HG03175 (cell line): ENCODE measurements at regions not wholly inside any gene's neighbourhood (a gene's known extent, or its start where the extent isn't known, plus 50 kb on each side); places are given as distances from the start of the nearest gene placed in this dataset.

ENCODE experiments used
- ATAC-seq: cut with Tn5 transposase; IDR thresholded peaks from one replicate; pipeline ENCODE4 v1.9.1; 2021; ENCODE audit warnings: mild to moderate bottlenecking, moderate library complexity; ENCODE audit not compliant: unreplicated experiment

GRCh38 chrX:79645749-79646148, 278.6 kb upstream of the ITM2A start:
- ATAC-seq, result no peak

DNA sequence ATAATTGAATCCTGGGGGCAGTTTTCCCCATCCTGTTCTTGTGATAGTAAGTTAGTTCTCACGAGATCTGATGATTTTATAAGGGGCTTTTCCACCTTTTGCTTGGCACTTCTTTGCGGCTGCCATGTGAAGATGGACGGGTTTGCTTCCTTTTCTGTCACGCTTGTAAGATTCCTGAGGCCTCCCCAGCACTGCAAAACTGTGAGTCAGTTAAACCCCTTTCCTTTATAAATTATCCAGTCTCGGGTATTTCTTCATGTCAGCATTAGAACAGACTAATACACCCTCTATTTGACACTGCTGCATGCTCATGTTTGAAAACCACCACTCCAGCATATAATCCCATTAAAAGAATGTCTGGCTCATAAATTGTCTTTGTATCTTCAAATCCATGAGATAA, 264.4 kb upstream of the ITM2A start:
- no peak for ATAC-seq

DNA sequence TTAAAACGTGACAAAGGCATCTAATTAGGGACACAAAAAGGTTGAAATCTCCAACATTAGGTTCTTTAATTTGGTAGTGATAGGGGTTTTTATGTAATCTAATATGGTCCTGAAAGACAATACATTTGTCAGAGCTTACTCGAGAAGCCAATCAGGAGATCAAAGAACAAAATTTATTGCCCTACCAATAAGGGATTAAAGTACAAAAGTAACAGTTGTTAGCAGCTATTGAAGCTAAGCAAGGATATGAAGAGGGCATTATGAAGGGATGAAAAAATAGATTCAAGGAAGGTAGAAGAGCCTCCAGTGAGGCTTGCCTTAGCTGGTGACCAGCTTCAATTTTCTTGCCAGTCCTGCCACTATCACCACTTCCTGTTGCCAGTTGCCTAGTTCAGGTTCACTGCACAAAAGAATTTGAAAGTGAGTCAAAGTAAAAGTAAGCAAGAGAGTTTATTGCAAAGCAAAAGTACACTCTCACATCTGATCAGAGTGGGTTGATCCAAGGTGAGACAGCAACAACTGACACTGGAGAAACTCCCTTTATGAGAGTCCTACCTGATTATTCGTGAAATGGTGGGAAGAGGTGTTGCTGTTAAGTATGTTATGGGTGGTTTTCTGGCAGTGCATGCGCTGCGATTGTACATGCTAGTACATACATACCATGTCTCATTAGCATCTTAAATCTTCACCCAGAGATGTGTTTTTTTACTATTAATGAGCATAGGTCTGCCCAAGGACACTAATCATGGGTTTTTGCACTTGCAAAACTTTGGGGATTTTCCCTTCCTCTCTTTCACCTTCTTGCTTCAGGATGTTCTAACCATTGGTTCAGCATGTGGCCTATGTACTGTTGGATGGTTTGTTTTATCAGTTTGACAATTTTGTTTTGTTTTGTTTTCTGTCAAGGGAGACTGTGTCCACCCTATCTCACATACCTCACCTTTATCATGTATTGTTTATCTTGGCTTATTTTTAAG, 263.2 kb upstream of the ITM2A start:
- ATAC-seq, result peak; percentile 89

DNA sequence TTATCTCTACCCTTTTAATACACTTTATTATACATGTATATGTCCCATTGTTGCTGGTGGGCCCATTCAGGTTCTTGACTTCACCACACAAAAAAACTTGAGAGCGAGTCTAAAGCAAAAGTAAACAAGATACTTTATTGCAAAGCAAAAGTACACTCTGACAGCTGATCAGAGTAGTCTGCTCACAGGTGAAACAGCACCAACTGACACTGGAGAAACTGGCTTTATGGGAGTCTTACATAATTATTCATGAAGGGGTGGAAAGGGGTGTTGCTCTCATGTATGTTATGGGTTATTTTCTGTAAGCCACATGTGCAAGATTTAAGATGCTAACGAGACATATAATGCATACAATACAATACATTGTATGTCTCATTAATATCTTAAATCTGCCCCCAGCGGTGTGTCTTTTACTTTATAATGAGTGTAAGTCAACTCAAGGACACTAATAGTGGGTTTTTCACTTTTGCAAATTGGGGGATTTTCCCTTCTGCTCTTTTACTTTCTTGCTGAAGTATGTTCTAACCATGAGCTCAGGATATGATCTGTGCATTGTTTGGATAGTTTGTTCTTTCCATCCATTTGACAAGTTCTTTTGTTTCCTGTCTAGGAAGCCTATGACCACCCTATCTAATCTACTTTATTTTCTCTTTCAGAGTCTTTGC, 256.1 kb upstream of the ITM2A start:
- ATAC-seq, result no peak

- ATAC-seq, result no peak
These were observed 251.1 kb upstream of the ITM2A start for GRCh38 chrX:79618280-79618679.

GRCh38 chrX:79604364-79604763, 237.2 kb upstream of the ITM2A start:
- no peak for ATAC-seq

- no peak for ATAC-seq
These were observed 234.4 kb upstream of the ITM2A start for GRCh38 chrX:79601341-79602131.

DNA sequence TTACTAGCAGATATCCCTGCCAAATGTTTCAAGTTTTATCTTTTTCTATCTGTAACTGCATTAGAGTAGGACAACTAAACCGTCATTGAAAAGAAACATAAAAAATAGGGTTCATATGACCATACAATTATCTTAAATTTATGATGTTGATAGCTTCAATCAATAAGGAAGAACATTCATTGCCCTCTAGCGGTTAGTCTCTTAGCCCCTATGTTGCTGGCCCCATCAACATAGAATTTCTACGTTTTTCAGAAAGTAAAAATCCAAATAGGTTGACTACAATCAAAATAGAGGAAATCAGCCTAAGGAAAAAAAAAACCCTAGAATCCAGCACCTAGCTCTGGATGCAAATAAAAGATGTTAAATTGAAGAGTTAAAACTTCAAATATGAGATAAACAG, 225.1 kb upstream of the ITM2A start:
- no peak for ATAC-seq

DNA sequence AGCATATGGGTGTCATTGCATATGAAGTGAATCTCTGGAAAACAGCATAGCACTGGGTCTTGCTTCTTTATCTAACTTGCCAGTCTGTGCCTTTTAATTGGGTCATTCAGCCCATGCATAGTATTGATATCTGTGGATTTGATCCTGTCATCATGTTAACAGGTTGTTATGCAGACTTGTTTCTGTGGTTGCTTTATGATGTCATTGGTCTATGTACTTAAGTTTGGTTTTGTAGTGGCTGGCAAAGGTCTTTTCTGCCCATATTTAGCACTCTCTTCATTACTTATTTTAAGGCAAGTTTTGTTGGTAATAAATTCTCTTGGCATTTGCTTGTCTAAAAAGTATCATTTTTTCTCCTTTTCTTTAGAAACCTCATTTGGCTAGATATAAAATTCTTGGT, 221.1 kb upstream of the ITM2A start:
- ATAC-seq, result no peak

DNA sequence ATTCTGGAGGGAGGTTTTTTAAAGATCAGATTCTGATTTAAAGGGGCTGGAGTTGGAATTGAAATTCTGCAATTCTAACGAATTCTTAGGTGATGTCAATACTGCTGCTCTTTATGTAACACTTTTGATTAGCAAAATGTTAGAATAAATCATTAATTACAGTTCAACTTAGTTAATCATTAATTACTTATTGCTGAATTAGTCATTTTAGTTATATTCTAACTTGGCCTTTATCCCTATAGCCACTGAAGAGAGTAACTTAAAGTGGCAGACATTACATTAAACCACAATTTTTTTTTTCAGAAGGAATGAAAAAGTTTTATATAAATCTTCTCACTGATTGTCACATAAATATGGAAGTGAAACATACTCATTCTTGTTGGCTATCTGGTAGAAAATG, 206.6 kb upstream of the ITM2A start:
- no peak for ATAC-seq

DNA sequence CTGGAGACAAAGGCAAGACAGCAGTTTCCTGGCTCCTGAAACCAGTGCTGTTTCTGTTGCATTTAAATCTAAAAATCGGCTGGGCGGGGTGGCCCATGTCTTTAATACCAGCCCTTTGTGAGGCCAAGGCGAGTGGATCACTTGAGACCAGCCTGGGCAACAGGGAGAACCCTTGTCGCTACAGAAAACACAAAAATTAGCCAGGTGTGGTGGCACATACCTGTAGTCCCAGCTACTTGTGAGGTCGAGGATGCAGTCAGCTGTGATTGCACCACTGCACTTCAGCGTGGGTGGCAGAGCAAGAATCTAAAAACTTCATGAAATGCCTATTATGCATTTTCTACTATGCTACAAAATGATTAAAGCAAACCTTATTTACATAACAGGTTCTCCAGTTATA, 205.4 kb upstream of the ITM2A start:
- ATAC-seq, result no peak

DNA sequence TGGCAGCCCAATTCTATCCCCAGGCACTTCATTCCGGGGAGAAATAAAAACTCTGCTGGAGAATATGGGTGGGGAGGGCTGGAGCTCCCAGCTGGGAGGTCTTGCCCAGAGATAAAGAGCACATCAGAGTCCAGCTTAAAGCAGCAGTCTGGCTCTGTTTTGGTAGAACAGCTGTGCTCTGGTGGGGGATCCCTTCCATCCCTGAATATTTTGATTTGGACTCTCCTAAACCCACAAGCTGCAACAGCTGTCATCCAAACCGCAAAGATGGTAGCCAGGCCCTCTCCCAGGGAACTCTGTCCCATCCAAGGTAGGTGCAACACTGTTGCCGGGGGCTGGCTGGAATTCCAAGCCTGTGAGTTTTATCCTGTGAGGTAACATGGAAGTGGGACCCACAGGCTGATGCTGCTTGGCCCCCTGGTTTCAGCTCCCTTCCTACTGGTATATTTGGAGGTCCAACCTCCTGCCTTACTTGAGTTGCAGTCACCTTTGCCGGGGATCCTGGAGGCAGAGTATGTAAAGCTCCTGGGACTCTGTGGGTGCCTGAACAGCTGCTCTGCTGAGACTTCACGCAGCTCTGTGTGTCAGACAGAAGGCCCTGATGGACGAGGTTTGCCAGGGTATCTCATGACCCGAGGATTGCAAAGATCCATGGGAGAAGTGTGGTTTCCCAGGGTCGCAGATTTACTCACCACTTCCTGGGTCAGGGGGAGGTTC, 203.5 kb upstream of the ITM2A start:
- ATAC-seq, result no peak

- no peak for ATAC-seq
These were observed 201.2 kb upstream of the ITM2A start for GRCh38 chrX:79568309-79568708.

- no peak for ATAC-seq
These were observed 197.2 kb upstream of the ITM2A start for GRCh38 chrX:79564362-79564761.

- no peak for ATAC-seq
These were observed 192.2 kb upstream of the ITM2A start for GRCh38 chrX:79559290-79559689.

DNA sequence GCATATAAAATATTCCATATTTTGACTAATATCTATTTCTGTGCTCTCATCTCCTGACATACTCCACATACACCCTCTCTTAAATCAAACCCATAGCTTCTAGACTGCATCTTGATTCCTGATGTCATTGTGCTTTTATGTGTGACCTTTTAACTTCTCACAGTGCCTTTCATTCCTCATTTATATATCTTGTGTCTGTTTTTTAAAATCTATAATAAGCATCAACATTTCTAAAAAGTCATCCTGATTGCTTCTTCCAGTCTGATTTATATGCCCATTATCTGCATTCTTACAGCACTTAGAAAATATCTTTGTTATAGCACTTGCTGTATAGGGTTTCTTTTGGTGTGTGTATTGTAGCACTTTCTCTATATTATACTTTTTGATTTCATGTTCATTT, 190.1 kb upstream of the ITM2A start:
- no peak for ATAC-seq

- ATAC-seq, result no peak
These were observed 189.7 kb upstream of the ITM2A start for GRCh38 chrX:79556800-79557199.

DNA sequence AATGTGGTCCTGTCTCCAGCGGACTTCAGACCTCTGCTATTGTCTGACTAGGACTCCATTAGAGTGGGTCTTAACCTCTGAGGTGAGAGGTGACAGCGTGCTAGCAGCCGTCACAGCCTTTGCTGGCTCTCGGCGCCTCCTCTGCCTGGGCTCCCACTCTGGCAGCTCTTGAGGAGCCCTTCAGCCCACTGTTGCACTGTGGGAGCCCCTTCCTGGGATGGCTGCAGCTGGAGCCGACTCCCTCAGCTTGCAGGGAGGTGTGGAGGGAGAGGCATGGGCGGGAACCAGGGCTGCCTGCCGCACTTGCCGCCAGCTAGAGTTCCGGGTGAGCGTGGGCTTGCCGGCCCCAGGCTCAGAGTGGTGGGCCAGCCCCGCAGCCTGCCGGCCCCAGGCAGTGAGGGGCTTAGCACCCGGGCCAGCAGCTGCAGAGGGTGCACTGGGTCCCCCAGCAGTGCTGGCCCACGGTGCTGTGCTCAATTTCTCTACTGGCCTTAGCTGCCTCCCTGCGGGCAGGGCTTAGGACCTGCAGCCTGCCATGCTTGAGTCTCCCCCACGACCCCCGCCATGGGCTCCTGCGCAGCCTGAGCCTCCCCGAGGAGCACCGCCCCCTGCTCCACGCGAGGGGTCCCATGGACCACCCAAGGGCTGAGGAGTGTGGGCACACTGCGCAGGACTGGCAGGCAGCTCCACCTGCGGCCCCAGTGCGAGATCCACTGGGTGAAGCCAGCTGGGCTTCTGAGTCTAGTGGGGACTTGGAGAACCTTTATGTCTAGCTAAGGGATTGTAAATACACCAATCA, 163.4 kb upstream of the ITM2A start:
- ATAC-seq, result no peak

- peak; percentile 65 for ATAC-seq
These were observed 157.5 kb upstream of the ITM2A start for GRCh38 chrX:79524642-79525041.

DNA sequence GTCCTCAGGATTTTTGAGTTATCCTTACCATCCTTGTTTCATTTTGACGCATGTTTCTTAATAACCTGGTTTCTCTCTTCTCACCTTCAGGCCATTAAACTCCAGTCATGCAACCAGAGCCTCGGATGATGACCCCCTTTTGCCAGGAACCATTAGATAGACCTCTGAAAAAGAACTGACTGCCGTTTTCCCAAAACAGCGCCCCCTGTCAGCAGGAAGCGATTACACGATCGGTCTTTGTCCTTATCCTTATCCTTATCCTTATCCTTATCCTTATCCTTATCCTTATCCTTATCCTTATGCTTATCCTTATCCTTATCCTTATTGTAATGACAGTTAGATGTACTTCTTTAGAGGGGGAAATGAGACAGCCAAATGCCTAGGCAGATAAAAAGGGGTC, 148.4 kb upstream of the ITM2A start:
- ATAC-seq, result no peak
